ENCODE measurements at regions not wholly inside any gene's neighbourhood (a gene's known extent, or its start where the extent isn't known, plus 50 kb on each side); places are given as distances from the start of the nearest gene placed in this dataset.

DNA sequence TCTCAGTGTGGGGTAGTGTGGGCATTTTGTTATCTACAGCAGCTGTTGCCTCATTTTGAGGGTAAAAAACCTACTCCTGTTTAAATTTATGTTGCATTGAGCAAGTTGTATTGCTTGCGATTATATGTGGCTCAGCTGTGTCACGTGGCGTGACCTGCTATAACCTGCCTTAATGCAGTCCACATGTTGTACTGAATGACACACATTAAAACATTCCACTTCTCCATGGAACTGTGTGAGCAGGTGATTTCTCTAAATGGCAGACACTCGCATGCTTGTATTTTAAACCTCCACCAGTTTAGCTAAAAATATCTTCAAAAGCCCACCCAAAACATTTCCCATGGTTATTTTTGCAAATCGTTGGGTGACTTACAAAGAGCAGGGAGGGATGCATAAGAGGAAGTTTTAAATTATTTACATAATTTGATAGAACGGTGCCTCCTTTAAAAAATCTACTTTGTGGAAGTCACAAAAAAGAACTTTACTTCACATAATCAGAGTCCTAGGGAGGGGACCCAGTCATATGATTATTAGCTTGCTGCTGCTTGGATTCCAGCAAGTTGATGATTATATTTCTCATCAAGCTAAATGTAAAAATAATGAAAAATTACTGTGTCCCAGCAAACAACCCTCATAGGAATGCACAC lies 163.3 kb upstream of the ZEB2 start:
- TF ChIP-seq, protein P1, sequence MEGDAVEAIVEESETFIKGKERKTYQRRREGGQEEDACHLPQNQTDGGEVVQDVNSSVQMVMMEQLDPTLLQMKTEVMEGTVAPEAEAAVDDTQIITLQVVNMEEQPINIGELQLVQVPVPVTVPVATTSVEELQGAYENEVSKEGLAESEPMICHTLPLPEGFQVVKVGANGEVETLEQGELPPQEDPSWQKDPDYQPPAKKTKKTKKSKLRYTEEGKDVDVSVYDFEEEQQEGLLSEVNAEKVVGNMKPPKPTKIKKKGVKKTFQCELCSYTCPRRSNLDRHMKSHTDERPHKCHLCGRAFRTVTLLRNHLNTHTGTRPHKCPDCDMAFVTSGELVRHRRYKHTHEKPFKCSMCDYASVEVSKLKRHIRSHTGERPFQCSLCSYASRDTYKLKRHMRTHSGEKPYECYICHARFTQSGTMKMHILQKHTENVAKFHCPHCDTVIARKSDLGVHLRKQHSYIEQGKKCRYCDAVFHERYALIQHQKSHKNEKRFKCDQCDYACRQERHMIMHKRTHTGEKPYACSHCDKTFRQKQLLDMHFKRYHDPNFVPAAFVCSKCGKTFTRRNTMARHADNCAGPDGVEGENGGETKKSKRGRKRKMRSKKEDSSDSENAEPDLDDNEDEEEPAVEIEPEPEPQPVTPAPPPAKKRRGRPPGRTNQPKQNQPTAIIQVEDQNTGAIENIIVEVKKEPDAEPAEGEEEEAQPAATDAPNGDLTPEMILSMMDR (IDR thresholded peaks at IDR 0.05), result no peak
- TF ChIP-seq EP300 (IDR thresholded peaks at IDR 0.05), result no peak
